H9 (cell line): ENCODE measurements at regions not wholly inside any gene's neighbourhood (a gene's known extent, or its start where the extent isn't known, plus 50 kb on each side); places are given as distances from the start of the nearest gene placed in this dataset.

Source experiments
- DNase-seq: peaks from one replicate; pipeline ENCODE4 v3.0.0-alpha.2; 2017
- H2AFZ ChIP-seq: one replicate; pipeline ENCODE4 v1.6.1; 2013; ENCODE audit warnings: mild to moderate bottlenecking, low read length, control low read depth, moderate library complexity
- H2AK5ac ChIP-seq: 2 replicates; pipeline ENCODE4 v1.6.1; 2013; ENCODE audit warnings: low read length, control low read depth, mixed read lengths; ENCODE audit not compliant: insufficient read length
- H2BK120ac ChIP-seq: one replicate; pipeline ENCODE4 v1.6.1; 2013; ENCODE audit warnings: low read depth, mild to moderate bottlenecking, low read length, control low read depth, inconsistent platforms; ENCODE audit not compliant: poor library complexity, severe bottlenecking
- H2BK12ac ChIP-seq: 2 replicates; pipeline ENCODE4 v1.6.1; 2013; ENCODE audit warnings: low read length, control low read depth, mixed read lengths, low read depth; ENCODE audit not compliant: insufficient read length
- H2BK15ac ChIP-seq: 2 replicates; pipeline ENCODE4 v1.6.1; 2013; ENCODE audit warnings: low read depth, low read length, control low read depth
- H2BK20ac ChIP-seq: one replicate; pipeline ENCODE4 v1.6.1; 2013; ENCODE audit warnings: low read depth, mild to moderate bottlenecking, low read length, control low read depth, inconsistent platforms; ENCODE audit not compliant: poor library complexity, severe bottlenecking
- H2BK5ac ChIP-seq: 2 replicates; pipeline ENCODE4 v1.6.1; 2013; ENCODE audit warnings: low read length, control low read depth, mixed read lengths; ENCODE audit not compliant: insufficient read length
- H3K14ac ChIP-seq: 2 replicates; pipeline ENCODE4 v1.6.1; 2013; ENCODE audit warnings: low read length, control low read depth; ENCODE audit not compliant: insufficient read depth
- H3K18ac ChIP-seq: 2 replicates; pipeline ENCODE4 v1.6.1; 2013; ENCODE audit warnings: low read depth, mild to moderate bottlenecking, mixed read lengths, low read length, control low read depth; ENCODE audit not compliant: insufficient read length
- H3K23ac ChIP-seq: 2 replicates; pipeline ENCODE4 v1.6.1; 2013; ENCODE audit warnings: low read length, control low read depth, mixed read lengths, low read depth; ENCODE audit not compliant: insufficient read length
- H3K23me2 ChIP-seq: 2 replicates; pipeline ENCODE4 v1.6.1; 2013; ENCODE audit warnings: low read depth, mild to moderate bottlenecking, mixed read lengths, low read length, control low read depth; ENCODE audit not compliant: insufficient read length, poor library complexity, severe bottlenecking
- H3K27ac ChIP-seq: 2 replicates; pipeline ENCODE4 v1.5.1; 2013; ENCODE audit warnings: low read length, control low read depth, mixed read lengths, low read depth; ENCODE audit not compliant: insufficient read length
- H3K27me3 ChIP-seq: 2 replicates; pipeline ENCODE4 v1.6.1; 2013; ENCODE audit warnings: low read length, control low read depth, inconsistent platforms; ENCODE audit not compliant: insufficient read depth
- H3K4ac ChIP-seq: 2 replicates; pipeline ENCODE4 v1.6.1; 2013; ENCODE audit warnings: low read depth, mild to moderate bottlenecking, control low read depth, inconsistent platforms, low read length, moderate library complexity
- H3K4me1 ChIP-seq: 2 replicates; pipeline ENCODE4 v1.6.1; 2013; ENCODE audit warnings: low read length, control low read depth, inconsistent platforms; ENCODE audit not compliant: insufficient read depth
- H3K4me2 ChIP-seq: 2 replicates; pipeline ENCODE4 v1.6.1; 2013; ENCODE audit warnings: low read length, control low read depth, mixed read lengths; ENCODE audit not compliant: insufficient read length, insufficient read depth
- H3K56ac ChIP-seq: 2 replicates; pipeline ENCODE4 v1.6.1; 2013; ENCODE audit warnings: low read depth, mild to moderate bottlenecking, mixed read lengths, low read length, control low read depth; ENCODE audit not compliant: insufficient read length
- H3K79me1 ChIP-seq: 2 replicates; pipeline ENCODE4 v1.6.1; 2013; ENCODE audit warnings: low read depth, mild to moderate bottlenecking, moderate library complexity, low read length, control low read depth, inconsistent platforms; ENCODE audit not compliant: insufficient read depth, poor library complexity, severe bottlenecking
- H3K79me2 ChIP-seq: 2 replicates; pipeline ENCODE4 v1.6.1; 2013; ENCODE audit warnings: low read length, control low read depth, inconsistent platforms; ENCODE audit not compliant: insufficient read depth
- H3K9ac ChIP-seq: 2 replicates; pipeline ENCODE4 v1.6.1; 2013; ENCODE audit warnings: low read length, control low read depth, mixed read lengths; ENCODE audit not compliant: insufficient read length; ENCODE audit errors: extremely low read depth
- H3K9me3 ChIP-seq: one replicate; pipeline ENCODE4 v1.6.1; 2013; ENCODE audit warnings: low read depth, low read length, inconsistent platforms; ENCODE audit not compliant: control insufficient read depth
- H3T11ph ChIP-seq: one replicate; pipeline ENCODE4 v1.6.1; 2013; ENCODE audit warnings: mild to moderate bottlenecking, low read length, control low read depth, inconsistent platforms
- H4K20me1 ChIP-seq: one replicate; pipeline ENCODE4 v1.6.1; 2013; ENCODE audit not compliant: control insufficient read depth, insufficient read length, insufficient read depth
- H4K5ac ChIP-seq: 2 replicates; pipeline ENCODE4 v1.6.1; 2013; ENCODE audit warnings: low read depth, mild to moderate bottlenecking, mixed read lengths, low read length, control low read depth; ENCODE audit not compliant: insufficient read length
- H4K8ac ChIP-seq: replicated peaks from 2 replicates; pipeline ENCODE4 v1.6.1; 2013; ENCODE audit warnings: low read length, control low read depth, mixed read lengths, low read depth; ENCODE audit not compliant: insufficient read length
- H4K91ac ChIP-seq: 2 replicates; pipeline ENCODE4 v1.6.1; 2013; ENCODE audit warnings: low read depth, mild to moderate bottlenecking, moderate library complexity, mixed read lengths, low read length, control low read depth; ENCODE audit not compliant: insufficient read length
- H3K27ac Mint-ChIP-seq, 3 experiments: 2 replicates in 2 of 3; 3 replicates in 1 of 3; pipeline ENCODE4 v1.8.0; 2020 to 2021; ENCODE audit warnings: mixed read lengths in 3 of 3, mild to moderate bottlenecking in 1 of 3, moderate library complexity in 1 of 3
- H3K27me3 Mint-ChIP-seq: 2 replicates; pipeline ENCODE4 v1.8.0; 2021; ENCODE audit warnings: low read depth, mild to moderate bottlenecking, moderate library complexity, mixed read lengths
- H3K36me3 Mint-ChIP-seq, 3 experiments: 2 replicates in 2 of 3; 3 replicates in 1 of 3; pipeline ENCODE4 v1.8.0; 2020 to 2021; ENCODE audit warnings: low read depth in 3 of 3, mixed read lengths in 3 of 3; ENCODE audit not compliant: insufficient read depth in 1 of 3
- H3K4me1 Mint-ChIP-seq, 2 experiments: 2 replicates each; pipeline ENCODE4 v1.8.0; 2020; ENCODE audit warnings: mixed read lengths in 2 of 2
- H3K4me3 Mint-ChIP-seq, 2 experiments: 2 replicates in 1 of 2; 3 replicates in 1 of 2; pipeline ENCODE4 v1.8.0; 2020 to 2021; ENCODE audit warnings: mild to moderate bottlenecking in 2 of 2, mixed read lengths in 2 of 2, moderate library complexity in 1 of 2
- H3K9me3 Mint-ChIP-seq, 2 experiments: 2 replicates in 1 of 2; 3 replicates in 1 of 2; pipeline ENCODE4 v1.8.0; 2020; ENCODE audit warnings: mild to moderate bottlenecking in 2 of 2, mixed read lengths in 2 of 2, moderate library complexity in 1 of 2
- WGBS: extraction: QIAGEN DNeasy Blood & Tissue Kit; methylation state at CpG from one replicate; pipeline ENCODE4 v1.1.7; 2013; ENCODE audit warnings: missing lambda C conversion rate, low lambda C conversion rate, mixed read lengths; ENCODE audit not compliant: insufficient read length; ENCODE audit errors: extremely low coverage; 5-methylcytosine and 5-hydroxymethylcytosine counted together
- TF ChIP-seq, protein P1 (sequence below): fragments of 200-600 bp; sonication (generic); conservative IDR thresholded peaks from 3 replicates; pipeline ENCODE4 v1.8.0; 2021; ENCODE audit warnings: antibody characterized with exemption, mild to moderate bottlenecking

DNA sequence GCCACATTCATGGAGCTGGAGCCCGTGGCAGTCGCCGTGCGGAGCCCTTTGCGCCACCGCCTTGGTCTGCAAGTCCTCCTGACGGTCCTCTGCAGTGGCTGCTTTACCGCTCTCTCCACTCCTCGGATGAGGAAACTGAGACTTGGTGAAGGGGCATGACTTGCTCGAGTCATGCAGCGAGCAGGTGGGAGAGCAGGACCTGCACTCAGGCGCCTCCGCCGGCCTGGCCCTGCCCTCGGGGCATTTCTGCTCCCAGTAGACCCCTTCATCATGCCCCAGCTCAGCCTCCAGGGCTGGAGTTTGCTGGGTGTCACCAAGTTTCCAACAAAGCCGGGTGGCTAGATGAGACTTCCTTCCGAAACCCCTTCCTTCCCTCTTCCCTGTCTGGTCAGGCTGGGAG is 100.0 kb upstream of the TARDBP start:
- Mint-ChIP-seq H3K4me3 (no peak overlapping the region), H3K4me1 (peaks cover 9 to 22% of the 10 kb centered on the region in 2 experiments), H3K27me3 (peaks cover 5% of the 10 kb centered on the region), H3K36me3 (no peaks in the 10 kb centered on the region), H3K27ac (no peak overlapping the region), H3K9me3 (no peaks in the 10 kb centered on the region; a peak in 1 of 5 replicates)
- no peak for DNase-seq
- Histone ChIP-seq H2BK20ac (no peak overlapping the region), H2BK120ac (no peak overlapping the region), H3K23ac (no peak overlapping the region), H3K27me3 (no peaks in the 10 kb centered on the region), H3K4me2 (no peak overlapping the region), H3K4me1 (no peaks in the 10 kb centered on the region), H2AFZ (no peak overlapping the region), H3K9ac (no peak overlapping the region), H3K56ac (no peak overlapping the region), H3T11ph (no peak overlapping the region), H3K18ac (no peak overlapping the region), H3K9me3 (no peaks in the 10 kb centered on the region), H2AK5ac (no peak overlapping the region), H3K27ac (no peak overlapping the region), H4K5ac (no peak overlapping the region), H2BK5ac (no peak overlapping the region), H2BK12ac (no peak overlapping the region), H3K79me2 (no peaks in the 10 kb centered on the region), H3K14ac (no peak overlapping the region), H3K23me2 (no peaks in the 10 kb centered on the region), H2BK15ac (no peak overlapping the region), H3K4ac (no peak overlapping the region), H3K79me1 (no peaks in the 10 kb centered on the region), H4K20me1 (no peaks in the 10 kb centered on the region), H4K91ac (no peak overlapping the region), H4K8ac (no peak overlapping the region)
- TF ChIP-seq, protein P1, sequence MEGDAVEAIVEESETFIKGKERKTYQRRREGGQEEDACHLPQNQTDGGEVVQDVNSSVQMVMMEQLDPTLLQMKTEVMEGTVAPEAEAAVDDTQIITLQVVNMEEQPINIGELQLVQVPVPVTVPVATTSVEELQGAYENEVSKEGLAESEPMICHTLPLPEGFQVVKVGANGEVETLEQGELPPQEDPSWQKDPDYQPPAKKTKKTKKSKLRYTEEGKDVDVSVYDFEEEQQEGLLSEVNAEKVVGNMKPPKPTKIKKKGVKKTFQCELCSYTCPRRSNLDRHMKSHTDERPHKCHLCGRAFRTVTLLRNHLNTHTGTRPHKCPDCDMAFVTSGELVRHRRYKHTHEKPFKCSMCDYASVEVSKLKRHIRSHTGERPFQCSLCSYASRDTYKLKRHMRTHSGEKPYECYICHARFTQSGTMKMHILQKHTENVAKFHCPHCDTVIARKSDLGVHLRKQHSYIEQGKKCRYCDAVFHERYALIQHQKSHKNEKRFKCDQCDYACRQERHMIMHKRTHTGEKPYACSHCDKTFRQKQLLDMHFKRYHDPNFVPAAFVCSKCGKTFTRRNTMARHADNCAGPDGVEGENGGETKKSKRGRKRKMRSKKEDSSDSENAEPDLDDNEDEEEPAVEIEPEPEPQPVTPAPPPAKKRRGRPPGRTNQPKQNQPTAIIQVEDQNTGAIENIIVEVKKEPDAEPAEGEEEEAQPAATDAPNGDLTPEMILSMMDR, result no peak
- WGBS, result no CpG with 5 or more reads among the region's 17 CpGs
